C1 segment of cervical spinal cord (tissue), 14 donors: ENCODE measurements at regions not wholly inside any gene's neighbourhood (a gene's known extent, or its start where the extent isn't known, plus 50 kb on each side); places are given as distances from the start of the nearest gene placed in this dataset.
"Not testable (repeated sequence)": the region's sequence is repeated elsewhere in the genome, so short reads cannot be mapped to it uniquely, and the experiment has no call there.

ENCODE experiments used
- DNase-seq, 14 donors: peaks; one replicate each; lab custom pipeline; 2025; lab: John Stamatoyannopoulos, UW

GRCh38 chr5:66413931-66414330 is 182.3 kb upstream of the MAST4 start:
- DNase-seq, result no peak

- DNase-seq, result no peak
Measured at GRCh38 chr5:66415208-66415607, 181.0 kb upstream of the MAST4 start.

- no peak for DNase-seq
Measured at GRCh38 chr5:66416698-66417097, 179.5 kb upstream of the MAST4 start.

- no peak for DNase-seq
Measured at GRCh38 chr5:66417781-66418180, 178.4 kb upstream of the MAST4 start.

- DNase-seq, result no peak
Measured at GRCh38 chr5:66423484-66423883, 172.7 kb upstream of the MAST4 start.

- DNase-seq, result no peak
Measured at GRCh38 chr5:66425842-66426241, 170.4 kb upstream of the MAST4 start.

GRCh38 chr5:66426259-66427138 is 169.7 kb upstream of the MAST4 start:
- no peak for DNase-seq

GRCh38 chr5:66427139-66427442 is 169.1 kb upstream of the MAST4 start:
- DNase-seq, result no peak

- DNase-seq, result no peak
Measured at GRCh38 chr5:66436721-66437120, 159.5 kb upstream of the MAST4 start.

- no peak for DNase-seq
Measured at GRCh38 chr5:66438087-66438486, 158.1 kb upstream of the MAST4 start.

GRCh38 chr5:66438696-66439095 is 157.5 kb upstream of the MAST4 start:
- DNase-seq, result no peak

GRCh38 chr5:66440202-66440680 is 156.0 kb upstream of the MAST4 start:
- DNase-seq, result no peak

- DNase-seq, result no peak
Measured at GRCh38 chr5:66441351-66441750, 154.8 kb upstream of the MAST4 start.

- DNase-seq, result no peak
Measured at GRCh38 chr5:66442951-66443445, 153.2 kb upstream of the MAST4 start.

GRCh38 chr5:66443462-66444130 is 152.6 kb upstream of the MAST4 start:
- no peak for DNase-seq

GRCh38 chr5:66448070-66448469 is 148.1 kb upstream of the MAST4 start:
- not testable (repeated sequence) for DNase-seq

- no peak for DNase-seq
Measured at GRCh38 chr5:66450237-66450636, 146.0 kb upstream of the MAST4 start.

GRCh38 chr5:66450988-66451387 is 145.2 kb upstream of the MAST4 start:
- DNase-seq, result no peak

GRCh38 chr5:66452109-66452508 is 144.1 kb upstream of the MAST4 start:
- DNase-seq, result no peak

- no peak for DNase-seq
Measured at GRCh38 chr5:66454186-66455078, 141.8 kb upstream of the MAST4 start.

GRCh38 chr5:66459728-66460127 is 136.5 kb upstream of the MAST4 start:
- DNase-seq, result no peak

GRCh38 chr5:66467564-66467963 is 128.6 kb upstream of the MAST4 start:
- no peak for DNase-seq
